H9 (cell line): ENCODE measurements at regions not wholly inside any gene's neighbourhood (a gene's known extent, or its start where the extent isn't known, plus 50 kb on each side); places are given as distances from the start of the nearest gene placed in this dataset.

Source experiments
- DNase-seq: peaks from one replicate; pipeline ENCODE4 v3.0.0-alpha.2; 2017
- H2AFZ ChIP-seq: one replicate; pipeline ENCODE4 v1.6.1; 2013; ENCODE audit warnings: mild to moderate bottlenecking, low read length, control low read depth, moderate library complexity
- H2AK5ac ChIP-seq: 2 replicates; pipeline ENCODE4 v1.6.1; 2013; ENCODE audit warnings: low read length, control low read depth, mixed read lengths; ENCODE audit not compliant: insufficient read length
- H2BK120ac ChIP-seq: one replicate; pipeline ENCODE4 v1.6.1; 2013; ENCODE audit warnings: low read depth, mild to moderate bottlenecking, low read length, control low read depth, inconsistent platforms; ENCODE audit not compliant: poor library complexity, severe bottlenecking
- H2BK12ac ChIP-seq: 2 replicates; pipeline ENCODE4 v1.6.1; 2013; ENCODE audit warnings: low read length, control low read depth, mixed read lengths, low read depth; ENCODE audit not compliant: insufficient read length
- H2BK15ac ChIP-seq: 2 replicates; pipeline ENCODE4 v1.6.1; 2013; ENCODE audit warnings: low read depth, low read length, control low read depth
- H2BK20ac ChIP-seq: one replicate; pipeline ENCODE4 v1.6.1; 2013; ENCODE audit warnings: low read depth, mild to moderate bottlenecking, low read length, control low read depth, inconsistent platforms; ENCODE audit not compliant: poor library complexity, severe bottlenecking
- H2BK5ac ChIP-seq: 2 replicates; pipeline ENCODE4 v1.6.1; 2013; ENCODE audit warnings: low read length, control low read depth, mixed read lengths; ENCODE audit not compliant: insufficient read length
- H3K14ac ChIP-seq: 2 replicates; pipeline ENCODE4 v1.6.1; 2013; ENCODE audit warnings: low read length, control low read depth; ENCODE audit not compliant: insufficient read depth
- H3K18ac ChIP-seq: 2 replicates; pipeline ENCODE4 v1.6.1; 2013; ENCODE audit warnings: low read depth, mild to moderate bottlenecking, mixed read lengths, low read length, control low read depth; ENCODE audit not compliant: insufficient read length
- H3K23ac ChIP-seq: 2 replicates; pipeline ENCODE4 v1.6.1; 2013; ENCODE audit warnings: low read length, control low read depth, mixed read lengths, low read depth; ENCODE audit not compliant: insufficient read length
- H3K23me2 ChIP-seq: 2 replicates; pipeline ENCODE4 v1.6.1; 2013; ENCODE audit warnings: low read depth, mild to moderate bottlenecking, mixed read lengths, low read length, control low read depth; ENCODE audit not compliant: insufficient read length, poor library complexity, severe bottlenecking
- H3K27ac ChIP-seq: 2 replicates; pipeline ENCODE4 v1.5.1; 2013; ENCODE audit warnings: low read length, control low read depth, mixed read lengths, low read depth; ENCODE audit not compliant: insufficient read length
- H3K27me3 ChIP-seq: 2 replicates; pipeline ENCODE4 v1.6.1; 2013; ENCODE audit warnings: low read length, control low read depth, inconsistent platforms; ENCODE audit not compliant: insufficient read depth
- H3K4ac ChIP-seq: 2 replicates; pipeline ENCODE4 v1.6.1; 2013; ENCODE audit warnings: low read depth, mild to moderate bottlenecking, control low read depth, inconsistent platforms, low read length, moderate library complexity
- H3K4me1 ChIP-seq: 2 replicates; pipeline ENCODE4 v1.6.1; 2013; ENCODE audit warnings: low read length, control low read depth, inconsistent platforms; ENCODE audit not compliant: insufficient read depth
- H3K4me2 ChIP-seq: 2 replicates; pipeline ENCODE4 v1.6.1; 2013; ENCODE audit warnings: low read length, control low read depth, mixed read lengths; ENCODE audit not compliant: insufficient read length, insufficient read depth
- H3K56ac ChIP-seq: 2 replicates; pipeline ENCODE4 v1.6.1; 2013; ENCODE audit warnings: low read depth, mild to moderate bottlenecking, mixed read lengths, low read length, control low read depth; ENCODE audit not compliant: insufficient read length
- H3K79me1 ChIP-seq: 2 replicates; pipeline ENCODE4 v1.6.1; 2013; ENCODE audit warnings: low read depth, mild to moderate bottlenecking, moderate library complexity, low read length, control low read depth, inconsistent platforms; ENCODE audit not compliant: insufficient read depth, poor library complexity, severe bottlenecking
- H3K79me2 ChIP-seq: 2 replicates; pipeline ENCODE4 v1.6.1; 2013; ENCODE audit warnings: low read length, control low read depth, inconsistent platforms; ENCODE audit not compliant: insufficient read depth
- H3K9ac ChIP-seq: 2 replicates; pipeline ENCODE4 v1.6.1; 2013; ENCODE audit warnings: low read length, control low read depth, mixed read lengths; ENCODE audit not compliant: insufficient read length; ENCODE audit errors: extremely low read depth
- H3K9me3 ChIP-seq: one replicate; pipeline ENCODE4 v1.6.1; 2013; ENCODE audit warnings: low read depth, low read length, inconsistent platforms; ENCODE audit not compliant: control insufficient read depth
- H3T11ph ChIP-seq: one replicate; pipeline ENCODE4 v1.6.1; 2013; ENCODE audit warnings: mild to moderate bottlenecking, low read length, control low read depth, inconsistent platforms
- H4K20me1 ChIP-seq: one replicate; pipeline ENCODE4 v1.6.1; 2013; ENCODE audit not compliant: control insufficient read depth, insufficient read length, insufficient read depth
- H4K5ac ChIP-seq: 2 replicates; pipeline ENCODE4 v1.6.1; 2013; ENCODE audit warnings: low read depth, mild to moderate bottlenecking, mixed read lengths, low read length, control low read depth; ENCODE audit not compliant: insufficient read length
- H4K8ac ChIP-seq: replicated peaks from 2 replicates; pipeline ENCODE4 v1.6.1; 2013; ENCODE audit warnings: low read length, control low read depth, mixed read lengths, low read depth; ENCODE audit not compliant: insufficient read length
- H4K91ac ChIP-seq: 2 replicates; pipeline ENCODE4 v1.6.1; 2013; ENCODE audit warnings: low read depth, mild to moderate bottlenecking, moderate library complexity, mixed read lengths, low read length, control low read depth; ENCODE audit not compliant: insufficient read length
- H3K27ac Mint-ChIP-seq, 3 experiments: 2 replicates in 2 of 3; 3 replicates in 1 of 3; pipeline ENCODE4 v1.8.0; 2020 to 2021; ENCODE audit warnings: mixed read lengths in 3 of 3, mild to moderate bottlenecking in 1 of 3, moderate library complexity in 1 of 3
- H3K27me3 Mint-ChIP-seq: 2 replicates; pipeline ENCODE4 v1.8.0; 2021; ENCODE audit warnings: low read depth, mild to moderate bottlenecking, moderate library complexity, mixed read lengths
- H3K36me3 Mint-ChIP-seq, 3 experiments: 2 replicates in 2 of 3; 3 replicates in 1 of 3; pipeline ENCODE4 v1.8.0; 2020 to 2021; ENCODE audit warnings: low read depth in 3 of 3, mixed read lengths in 3 of 3; ENCODE audit not compliant: insufficient read depth in 1 of 3
- H3K4me1 Mint-ChIP-seq, 2 experiments: 2 replicates each; pipeline ENCODE4 v1.8.0; 2020; ENCODE audit warnings: mixed read lengths in 2 of 2
- H3K4me3 Mint-ChIP-seq, 2 experiments: 2 replicates in 1 of 2; 3 replicates in 1 of 2; pipeline ENCODE4 v1.8.0; 2020 to 2021; ENCODE audit warnings: mild to moderate bottlenecking in 2 of 2, mixed read lengths in 2 of 2, moderate library complexity in 1 of 2
- H3K9me3 Mint-ChIP-seq, 2 experiments: 2 replicates in 1 of 2; 3 replicates in 1 of 2; pipeline ENCODE4 v1.8.0; 2020; ENCODE audit warnings: mild to moderate bottlenecking in 2 of 2, mixed read lengths in 2 of 2, moderate library complexity in 1 of 2
- WGBS: extraction: QIAGEN DNeasy Blood & Tissue Kit; methylation state at CpG from one replicate; pipeline ENCODE4 v1.1.7; 2013; ENCODE audit warnings: missing lambda C conversion rate, low lambda C conversion rate, mixed read lengths; ENCODE audit not compliant: insufficient read length; ENCODE audit errors: extremely low coverage; 5-methylcytosine and 5-hydroxymethylcytosine counted together
- TF ChIP-seq, protein P1 (sequence below): fragments of 200-600 bp; sonication (generic); conservative IDR thresholded peaks from 3 replicates; pipeline ENCODE4 v1.8.0; 2021; ENCODE audit warnings: antibody characterized with exemption, mild to moderate bottlenecking

DNA sequence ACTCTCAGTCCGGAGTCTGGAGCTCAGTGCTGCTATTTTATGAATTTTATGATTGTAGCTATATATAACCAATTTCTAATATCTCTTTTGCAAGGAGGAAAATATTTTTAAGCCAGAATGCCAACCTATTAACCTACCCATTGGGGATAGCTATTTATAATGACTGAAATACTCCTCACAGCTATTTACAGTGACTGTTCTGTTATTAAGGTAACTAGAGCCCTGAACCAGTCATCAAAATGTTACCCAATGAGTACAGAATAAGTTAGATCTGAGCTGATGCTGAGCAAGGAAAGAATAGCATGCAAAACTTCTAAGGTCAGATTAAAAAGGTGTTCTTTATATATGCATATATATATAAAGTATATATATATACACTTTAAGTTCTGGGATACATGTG, 79.6 kb upstream of the PPP2R3A start:
- no peaks in the 10 kb centered on the region for H3K23me2 ChIP-seq
- no peak overlapping the region for H3K27ac Mint-ChIP-seq
- H2BK12ac ChIP-seq, result no peak overlapping the region
- H2AK5ac ChIP-seq, result no peak overlapping the region
- H3K27ac ChIP-seq, result no peak overlapping the region
- H3K36me3 Mint-ChIP-seq, result no peaks in the 10 kb centered on the region
- no peak overlapping the region for H3K4me2 ChIP-seq
- no peaks in the 10 kb centered on the region; the same call in 1 of the 2 replicates for H3K4me1 ChIP-seq
- no peak overlapping the region for H3K14ac ChIP-seq
- no peak overlapping the region for H3K23ac ChIP-seq
- H4K8ac ChIP-seq, result no peak overlapping the region
- no peak overlapping the region for H2BK15ac ChIP-seq
- TF ChIP-seq, protein P1, sequence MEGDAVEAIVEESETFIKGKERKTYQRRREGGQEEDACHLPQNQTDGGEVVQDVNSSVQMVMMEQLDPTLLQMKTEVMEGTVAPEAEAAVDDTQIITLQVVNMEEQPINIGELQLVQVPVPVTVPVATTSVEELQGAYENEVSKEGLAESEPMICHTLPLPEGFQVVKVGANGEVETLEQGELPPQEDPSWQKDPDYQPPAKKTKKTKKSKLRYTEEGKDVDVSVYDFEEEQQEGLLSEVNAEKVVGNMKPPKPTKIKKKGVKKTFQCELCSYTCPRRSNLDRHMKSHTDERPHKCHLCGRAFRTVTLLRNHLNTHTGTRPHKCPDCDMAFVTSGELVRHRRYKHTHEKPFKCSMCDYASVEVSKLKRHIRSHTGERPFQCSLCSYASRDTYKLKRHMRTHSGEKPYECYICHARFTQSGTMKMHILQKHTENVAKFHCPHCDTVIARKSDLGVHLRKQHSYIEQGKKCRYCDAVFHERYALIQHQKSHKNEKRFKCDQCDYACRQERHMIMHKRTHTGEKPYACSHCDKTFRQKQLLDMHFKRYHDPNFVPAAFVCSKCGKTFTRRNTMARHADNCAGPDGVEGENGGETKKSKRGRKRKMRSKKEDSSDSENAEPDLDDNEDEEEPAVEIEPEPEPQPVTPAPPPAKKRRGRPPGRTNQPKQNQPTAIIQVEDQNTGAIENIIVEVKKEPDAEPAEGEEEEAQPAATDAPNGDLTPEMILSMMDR, result no peak
- H3K18ac ChIP-seq, result no peak overlapping the region
- H3K4ac ChIP-seq, result no peak overlapping the region
- H2AFZ ChIP-seq, result no peak overlapping the region
- no peak overlapping the region for H4K5ac ChIP-seq
- no peak overlapping the region for H2BK20ac ChIP-seq
- no peaks in the 10 kb centered on the region for H3K79me1 ChIP-seq
- H3K27me3 ChIP-seq, result no peaks in the 10 kb centered on the region
- H2BK120ac ChIP-seq, result no peak overlapping the region
- H3K4me1 Mint-ChIP-seq, result peaks cover 15 to 17% of the 10 kb centered on the region in 2 experiments
- H3K27me3 Mint-ChIP-seq, result no peaks in the 10 kb centered on the region
- H3K4me3 Mint-ChIP-seq, result no peak overlapping the region
- H3K79me2 ChIP-seq, result no peaks in the 10 kb centered on the region
- H3K9me3 Mint-ChIP-seq, result peaks cover 0 to 3% of the 10 kb centered on the region in 2 experiments; a peak in 1 of 5 replicates
- no peak overlapping the region for H4K91ac ChIP-seq
- no peaks in the 10 kb centered on the region for H4K20me1 ChIP-seq
- WGBS, result no CpG with 5 or more reads among the region's 1 CpG
- no peak for DNase-seq
- no peaks in the 10 kb centered on the region for H3K9me3 ChIP-seq
- no peak overlapping the region for H3K56ac ChIP-seq
- H3T11ph ChIP-seq, result no peak overlapping the region
- no peak overlapping the region for H2BK5ac ChIP-seq
- no peak overlapping the region for H3K9ac ChIP-seq
